ENCODE measurements at regions not wholly inside any gene's neighbourhood (a gene's known extent, or its start where the extent isn't known, plus 50 kb on each side); places are given as distances from the start of the nearest gene placed in this dataset.

DNA sequence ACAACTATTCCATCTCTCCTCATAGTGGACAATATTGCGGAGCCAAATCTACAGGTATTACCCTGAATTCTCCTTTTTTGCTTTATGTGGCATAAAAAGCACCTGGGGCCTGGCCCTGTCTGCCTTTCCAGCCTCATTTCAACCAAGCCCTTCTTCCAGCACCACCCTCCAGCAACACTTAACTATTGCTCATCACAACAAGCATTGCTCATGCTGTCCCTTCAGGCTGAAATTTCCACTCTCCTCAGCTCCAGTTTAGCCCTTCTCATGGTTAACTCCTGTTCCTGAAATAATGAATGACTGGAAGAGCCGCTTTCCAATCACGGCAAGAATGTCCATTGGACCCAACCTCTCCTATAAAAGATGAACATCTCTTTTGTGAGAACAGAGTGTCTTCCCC lies 107.4 kb downstream of the P2RY1 start:
- TF ChIP-seq EZH2phosphoT487 (IDR thresholded peaks at IDR 0.05; ENCODE audit: borderline replicate concordance, low read depth, low read length), result no peak
- no peak for TF ChIP-seq CTCF (conservative IDR thresholded peaks at IDR 0.05; ENCODE audit: low read length)

Data from OCI-LY7 (cell line).